IMR-90 (cell line): ENCODE measurements at regions not wholly inside any gene's neighbourhood (a gene's known extent, or its start where the extent isn't known, plus 50 kb on each side); places are given as distances from the start of the nearest gene placed in this dataset.
A peak's percentile ranks its signal among the peaks of the same experiment; 100 is the strongest.

Experiments
- ATAC-seq: fragments of 200-7000 bp; cut with Tn5 transposase; 2 replicates; pipeline ENCODE4 v1.9.1; 2020; ENCODE audit warnings: low read depth, mild to moderate bottlenecking, moderate library complexity
- BruUV-seq: library from RNA; stranded (reverse); fragments of 400-500 nt; replicated peaks from 2 replicates; lab custom pipeline; 2021; lab: Mats Ljungman, UMichigan
- CTCF ChIA-PET: fragments of 300-600 bp; formaldehyde crosslinking; extraction: SDS; loops from one replicate; lab custom pipeline; 2021; ENCODE audit warnings: antibody characterized with exemption; lab: Yijun Ruan, JAX
- POLR2A ChIA-PET: fragments of 300-600 bp; sonication (Branson Sonifier 250); formaldehyde crosslinking; loops from one replicate; lab custom pipeline; 2022; ENCODE audit warnings: antibody characterized with exemption; ENCODE audit not compliant: unreplicated experiment; lab: Charles Lee
- DNase-seq: peaks from one replicate; pipeline ENCODE4 v3.0.0; 2013
- H2AFZ ChIP-seq: replicated peaks from 2 replicates; pipeline ENCODE3; 2013; ENCODE audit warnings: low read length, mild to moderate bottlenecking; ENCODE audit not compliant: poor library complexity
- H2AK5ac ChIP-seq: 2 replicates; pipeline ENCODE4 v1.6.1; 2013; ENCODE audit warnings: low read depth, low read length, inconsistent platforms
- H2AK9ac ChIP-seq: replicated peaks from 2 replicates; pipeline ENCODE3; 2013; ENCODE audit warnings: mild to moderate bottlenecking, low read depth, low read length, moderate library complexity; ENCODE audit not compliant: poor library complexity
- H2BK120ac ChIP-seq: 2 replicates; pipeline ENCODE4 v1.6.1; 2013; ENCODE audit warnings: low read depth, low read length, inconsistent platforms
- H2BK15ac ChIP-seq: 3 replicates; pipeline ENCODE4 v1.6.1; 2013; ENCODE audit warnings: low read depth, low read length, inconsistent platforms
- H2BK20ac ChIP-seq: 2 replicates; pipeline ENCODE4 v1.6.1; 2013; ENCODE audit warnings: low read depth, mild to moderate bottlenecking, inconsistent platforms, low read length, moderate library complexity
- H2BK5ac ChIP-seq: 2 replicates; pipeline ENCODE4 v1.6.1; 2013; ENCODE audit warnings: mild to moderate bottlenecking, low read depth, low read length, inconsistent platforms; ENCODE audit not compliant: poor library complexity, severe bottlenecking
- H3K14ac ChIP-seq: replicated peaks from 2 replicates; pipeline ENCODE4 v1.6.1; 2013; ENCODE audit warnings: low read depth, low read length, inconsistent platforms
- H3K18ac ChIP-seq: 2 replicates; pipeline ENCODE4 v1.6.1; 2013; ENCODE audit warnings: low read depth, low read length, control low read depth
- H3K23ac ChIP-seq: 2 replicates; pipeline ENCODE4 v1.6.1; 2013; ENCODE audit warnings: low read depth, low read length, inconsistent platforms
- H3K27ac ChIP-seq: 2 replicates; pipeline ENCODE4 v1.5.1; 2013; ENCODE audit warnings: mild to moderate bottlenecking, control low read depth, low read length; ENCODE audit not compliant: insufficient read depth
- H3K27me3 ChIP-seq: 2 replicates; pipeline ENCODE4 v1.6.1; 2013; ENCODE audit warnings: low read length; ENCODE audit not compliant: control insufficient read depth, insufficient read depth
- H3K36me3 ChIP-seq: 2 replicates; pipeline ENCODE4 v1.6.1; 2013; ENCODE audit warnings: low read length, mixed read lengths; ENCODE audit not compliant: control insufficient read depth, insufficient read depth
- H3K4ac ChIP-seq: 2 replicates; pipeline ENCODE4 v1.6.1; 2013; ENCODE audit warnings: low read depth, low read length, inconsistent platforms
- H3K4me1 ChIP-seq: 2 replicates; pipeline ENCODE4 v1.6.1; 2013; ENCODE audit warnings: low read length, mixed read lengths; ENCODE audit not compliant: control insufficient read depth, insufficient read depth
- H3K4me2 ChIP-seq: 2 replicates; pipeline ENCODE4 v1.6.1; 2013; ENCODE audit warnings: low read depth, mild to moderate bottlenecking, control low read depth, low read length, moderate library complexity
- H3K4me3 ChIP-seq: 2 replicates; pipeline ENCODE4 v1.5.1; 2013; ENCODE audit warnings: low read depth, mild to moderate bottlenecking, control low read depth, low read length, moderate library complexity; ENCODE audit not compliant: insufficient read depth
- H3K56ac ChIP-seq: 2 replicates; pipeline ENCODE4 v1.6.1; 2013; ENCODE audit warnings: low read length, inconsistent platforms; ENCODE audit not compliant: insufficient read depth; ENCODE audit errors: extremely low read depth
- H3K79me1 ChIP-seq, 2 experiments: 2 replicates each; pipeline ENCODE4 v1.6.1; 2013; ENCODE audit warnings: low read length in 2 of 2, inconsistent platforms in 1 of 2, low read depth in 1 of 2
- H3K9ac ChIP-seq: 2 replicates; pipeline ENCODE4 v1.6.1; 2013; ENCODE audit warnings: low read depth, low read length, control low read depth
- H3K9me1 ChIP-seq: 2 replicates; pipeline ENCODE4 v1.6.1; 2013; ENCODE audit warnings: low read length, inconsistent platforms; ENCODE audit not compliant: insufficient read depth
- H3K9me3 ChIP-seq: 2 replicates; pipeline ENCODE4 v1.6.1; 2013; ENCODE audit warnings: low read length; ENCODE audit not compliant: control insufficient read depth, insufficient read depth
- H4K20me1 ChIP-seq: 2 replicates; pipeline ENCODE4 v1.6.1; 2013; ENCODE audit warnings: low read length, inconsistent platforms; ENCODE audit not compliant: insufficient read depth
- H4K5ac ChIP-seq: 2 replicates; pipeline ENCODE4 v1.6.1; 2013; ENCODE audit warnings: mild to moderate bottlenecking, low read depth, low read length, control low read depth
- H4K8ac ChIP-seq, 2 experiments: 2 replicates each; pipeline ENCODE4 v1.6.1; 2013; ENCODE audit warnings: low read depth in 2 of 2, low read length in 2 of 2, control low read depth in 1 of 2, inconsistent platforms in 1 of 2
- H4K91ac ChIP-seq: 2 replicates; pipeline ENCODE4 v1.6.1; 2013; ENCODE audit warnings: low read depth, low read length, inconsistent platforms; ENCODE audit not compliant: insufficient read depth
- BHLHE40 ChIP-seq: fragments of 150-350 bp; IDR thresholded peaks from 2 replicates; pipeline ENCODE4 v1.6.1; 2016; ENCODE audit warnings: mild to moderate bottlenecking, low read depth, low read length
- MAFK ChIP-seq: IDR thresholded peaks from 2 replicates; pipeline ENCODE4 v1.6.1; 2012; ENCODE audit warnings: low read depth, low read length, improper control_type of control experiment
- MXI1 ChIP-seq: IDR thresholded peaks from 2 replicates; pipeline ENCODE4 v1.6.1; 2012; ENCODE audit warnings: low read depth, mild to moderate bottlenecking, low read length, moderate library complexity, borderline replicate concordance
- NFE2L2 ChIP-seq: fragments of 150-350 bp; IDR thresholded peaks from 2 replicates; pipeline ENCODE4 v1.6.1; 2016; ENCODE audit warnings: low read depth, mild to moderate bottlenecking, low read length
- RAD21 ChIP-seq: IDR thresholded peaks from 2 replicates; pipeline ENCODE4 v1.6.1; 2012; ENCODE audit warnings: low read length, improper control_type of control experiment
- WGBS, 2 experiments: methylation state at CpG; one replicate each; pipeline versions ENCODE4 v1.1.5 to v1.1.7; 2013; ENCODE audit warnings: missing lambda C conversion rate in 2 of 2; ENCODE audit not compliant: insufficient read length in 1 of 2; ENCODE audit errors: extremely low coverage in 2 of 2; 5-methylcytosine and 5-hydroxymethylcytosine counted together
- dilution Hi-C: fragments of 300-500 bp; cut with HindIII; formaldehyde crosslinking; loops from one replicate; pipeline ENCODE4 v1.14.3; 2018; ENCODE audit warnings: low sequenced_read_pairs; ENCODE audit not compliant: unreplicated experiment
- in situ Hi-C: fragments of 300-500 bp; cut with MboI; formaldehyde crosslinking; loops from 3 replicates; pipeline ENCODE4 v1.14.3; 2019; ENCODE audit warnings: low sequenced_read_pairs, inconsistent platforms, mixed read lengths
- intact Hi-C: fragments of 100-400 bp; cut with micrococcal nuclease; formaldehyde crosslinking; loops from 2 replicates; pipeline ENCODE4 v1.10.0; 2022

DNA sequence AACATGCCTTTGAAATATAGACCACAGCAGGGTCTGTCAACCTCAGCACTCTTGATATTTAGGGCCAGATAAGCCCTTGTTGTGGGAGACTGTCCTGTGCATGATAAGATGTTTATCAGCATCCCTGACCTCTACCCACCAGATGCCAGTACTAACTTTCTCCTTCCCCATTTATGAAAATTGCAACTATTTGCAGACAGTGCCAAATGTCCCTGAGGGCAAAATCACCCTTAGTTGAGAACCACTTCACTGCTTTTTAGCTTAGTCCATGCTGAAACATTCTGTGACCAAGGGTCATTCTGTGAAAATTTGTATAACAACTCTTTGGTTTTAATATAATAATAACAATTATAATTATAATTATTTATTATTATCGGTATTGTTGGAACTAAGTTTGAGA lies 1032.4 kb downstream of the MCTP2 start:
- POLR2A ChIA-PET: no interaction called here
- CTCF ChIA-PET: interaction anchor here (0.8 to 1.2 kb wide), 2 partner anchors 26 to 143 kb away, joined by 3 to 4 read pairs; no protein-coding TSS in a partner anchor
- no CpG with 5 or more reads among the region's 1 CpG for WGBS, 2 experiments

More for the DNA sequence above, 1032.4 kb downstream of the MCTP2 start:
- Histone ChIP-seq H3K27me3 (no peaks in the 10 kb centered on the region), H4K5ac (peak overlapping the region; percentile 95), H2AFZ (peak overlapping the region; percentile 0), H2BK20ac (peak overlapping the region; percentile 92), H3K4me3 (no peak overlapping the region), H3K9me3 (no peaks in the 10 kb centered on the region), H3K9ac (peak overlapping the region; percentile 79), H3K23ac (peak overlapping the region; percentile 30), H4K8ac (peak overlapping the region; percentile 84 to 90), H3K4me1 (peaks cover 24% of the 10 kb centered on the region), H4K91ac (peak overlapping the region; percentile 80), H3K79me1 (no peaks in the 10 kb centered on the region; a peak in 1 of 4 replicates), H3K56ac (peak overlapping the region; percentile 33), H3K18ac (peak overlapping the region; percentile 89), H3K36me3 (no peaks in the 10 kb centered on the region), H2BK120ac (peak overlapping the region; percentile 90), H2BK5ac (peak overlapping the region; percentile 86), H3K4ac (peak overlapping the region; percentile 78), H3K27ac (peak overlapping the region; percentile 94), H3K14ac (peak overlapping the region; percentile 32), H2BK15ac (peak overlapping the region; percentile 99), H2AK9ac (no peak overlapping the region), H2AK5ac (peak overlapping the region; percentile 90), H3K9me1 (peaks cover 5% of the 10 kb centered on the region), H3K4me2 (no peak overlapping the region), H4K20me1 (no peaks in the 10 kb centered on the region)
- in situ Hi-C loops: loop anchor here (25.0 kb wide), 1 partner anchor 1974 kb away; no protein-coding TSS in a partner anchor
- intact Hi-C loops: loop anchor here (10.0 kb wide), 1 partner anchor 401 kb away; no protein-coding TSS in a partner anchor
- ATAC-seq (no peak), DNase-seq (no peak)
- dilution Hi-C loops: no loop called here
- TF ChIP-seq MXI1 (no peak), RAD21 (no peak), NFE2L2 (no peak), BHLHE40 (no peak), MAFK (no peak)
- BruUV-seq: no TSS peak
